HEK293 (cell line): ENCODE measurements at regions not wholly inside any gene's neighbourhood (a gene's known extent, or its start where the extent isn't known, plus 50 kb on each side); places are given as distances from the start of the nearest gene placed in this dataset.

Source experiments
- CTCF ChIA-PET: fragments of 350-600 bp; formaldehyde crosslinking; extraction: SDS; loops from one replicate; lab custom pipeline; 2021; ENCODE audit warnings: antibody characterized with exemption; lab: Yijun Ruan, JAX
- POLR2A ChIA-PET: fragments of 300-600 bp; formaldehyde crosslinking; extraction: SDS; loops from one replicate; lab custom pipeline; 2020; ENCODE audit warnings: antibody characterized with exemption, inconsistent platforms; lab: Yijun Ruan, JAX
- H3K27ac ChIP-seq: fragments of 200-500 bp; sonication (Bioruptor generic); 2 replicates; pipeline ENCODE4 v1.5.1; 2014; ENCODE audit warnings: low read depth, low read length, control low read depth, inconsistent platforms; ENCODE audit errors: extremely low read depth
- H3K36me3 ChIP-seq, 2 experiments: fragments of 200-500 bp in 1 of 2; sonication (Bioruptor generic) in 1 of 2; 1 replicate in 1 of 2; 2 replicates in 1 of 2; pipeline ENCODE4 v1.5.1; 2014 to 2017; ENCODE audit warnings: inconsistent platforms in 2 of 2, low read length in 2 of 2; ENCODE audit not compliant: control insufficient read depth in 2 of 2, insufficient read depth in 1 of 2
- H3K4me1 ChIP-seq: fragments of 200-500 bp; sonication (Bioruptor generic); 2 replicates; pipeline ENCODE4 v1.5.1; 2014; ENCODE audit warnings: mild to moderate bottlenecking, low read length, inconsistent platforms; ENCODE audit not compliant: control insufficient read depth, insufficient read depth
- H3K4me3 ChIP-seq: 2 replicates; pipeline ENCODE4 v1.5.1; 2011; ENCODE audit warnings: low read depth, mild to moderate bottlenecking, control low read depth, low read length, moderate library complexity
- H3K9me3 ChIP-seq: fragments of 200-500 bp; sonication (Bioruptor generic); 2 replicates; pipeline ENCODE4 v1.5.1; 2014; ENCODE audit warnings: low read depth, low read length, inconsistent platforms; ENCODE audit not compliant: control insufficient read depth, insufficient read depth
- ELK4 ChIP-seq: IDR thresholded peaks from 2 replicates; pipeline ENCODE4 v1.6.1; 2011; ENCODE audit warnings: mild to moderate bottlenecking, low read depth, low read length, borderline replicate concordance
- IKZF3 ChIP-seq: fragments of 450-650 bp; IDR thresholded peaks from 2 replicates; pipeline ENCODE4 v1.5.0; 2018; ENCODE audit warnings: missing biosample characterization, mild to moderate bottlenecking, missing genetic modification characterization, moderate library complexity
- KLF17 ChIP-seq: fragments of 450-650 bp; formaldehyde crosslinking; IDR thresholded peaks from 2 replicates; pipeline ENCODE4 v1.5.1; 2016; ENCODE audit warnings: missing biosample characterization, missing genetic modification characterization
- RBAK ChIP-seq: fragments of 450-650 bp; formaldehyde crosslinking; IDR thresholded peaks from 2 replicates; pipeline ENCODE4 v1.5.1; 2016; ENCODE audit warnings: missing biosample characterization, missing genetic modification characterization
- SCRT1 ChIP-seq: fragments of 450-650 bp; formaldehyde crosslinking; IDR thresholded peaks from 2 replicates; pipeline ENCODE4 v1.5.1; 2016; ENCODE audit warnings: missing biosample characterization, missing genetic modification characterization, borderline replicate concordance
- YY1 ChIP-seq: fragments of 450-650 bp; formaldehyde crosslinking; IDR thresholded peaks from 2 replicates; pipeline ENCODE4 v1.5.1; 2018; ENCODE audit warnings: missing biosample characterization, missing genetic modification characterization
- YY2 ChIP-seq: fragments of 450-650 bp; formaldehyde crosslinking; IDR thresholded peaks from 2 replicates; pipeline ENCODE4 v1.5.1; 2016; ENCODE audit warnings: missing biosample characterization, missing genetic modification characterization
- ZNF133 ChIP-seq: fragments of 450-650 bp; formaldehyde crosslinking; IDR thresholded peaks from 2 replicates; pipeline ENCODE4 v1.5.1; 2016; ENCODE audit warnings: missing biosample characterization, missing genetic modification characterization
- ZNF146 ChIP-seq: fragments of 450-650 bp; formaldehyde crosslinking; IDR thresholded peaks from 2 replicates; pipeline ENCODE4 v1.5.1; 2016; ENCODE audit warnings: missing biosample characterization, missing genetic modification characterization
- ZNF155 ChIP-seq: fragments of 450-650 bp; formaldehyde crosslinking; IDR thresholded peaks from 2 replicates; pipeline ENCODE4 v1.5.1; 2016; ENCODE audit warnings: missing biosample characterization, missing genetic modification characterization
- ZNF16 ChIP-seq: fragments of 450-650 bp; formaldehyde crosslinking; IDR thresholded peaks from 2 replicates; pipeline ENCODE4 v1.5.1; 2016; ENCODE audit warnings: low read depth, missing biosample characterization, missing genetic modification characterization
- ZNF184 ChIP-seq: fragments of 450-650 bp; IDR thresholded peaks from 2 replicates; pipeline ENCODE4 v1.5.1; 2018; ENCODE audit warnings: missing biosample characterization, mild to moderate bottlenecking, missing genetic modification characterization
- ZNF211 ChIP-seq: fragments of 450-650 bp; formaldehyde crosslinking; IDR thresholded peaks from 2 replicates; pipeline ENCODE4 v1.5.1; 2016; ENCODE audit warnings: low read depth, missing biosample characterization, missing genetic modification characterization
- ZNF26 ChIP-seq: fragments of 450-650 bp; formaldehyde crosslinking; IDR thresholded peaks from 2 replicates; pipeline ENCODE4 v1.5.1; 2016; ENCODE audit warnings: missing biosample characterization, missing genetic modification characterization
- ZNF302 ChIP-seq: fragments of 450-650 bp; formaldehyde crosslinking; IDR thresholded peaks from 2 replicates; pipeline ENCODE4 v1.5.1; 2016; ENCODE audit warnings: missing biosample characterization, missing genetic modification characterization, low read depth
- ZNF341 ChIP-seq: fragments of 450-650 bp; formaldehyde crosslinking; IDR thresholded peaks from 2 replicates; pipeline ENCODE4; 2016; ENCODE audit warnings: low read depth, missing biosample characterization, missing genetic modification characterization
- ZNF501 ChIP-seq: fragments of 450-650 bp; formaldehyde crosslinking; IDR thresholded peaks from 2 replicates; pipeline ENCODE4 v1.5.1; 2016; ENCODE audit warnings: missing biosample characterization, missing genetic modification characterization
- ZNF514 ChIP-seq: fragments of 450-650 bp; formaldehyde crosslinking; IDR thresholded peaks from 2 replicates; pipeline ENCODE4 v1.5.1; 2016; ENCODE audit warnings: missing biosample characterization, missing genetic modification characterization
- ZNF521 ChIP-seq: fragments of 450-650 bp; formaldehyde crosslinking; IDR thresholded peaks from 2 replicates; pipeline ENCODE4 v1.5.1; 2017; ENCODE audit warnings: missing biosample characterization, mild to moderate bottlenecking, missing genetic modification characterization
- ZNF571 ChIP-seq: fragments of 450-650 bp; formaldehyde crosslinking; IDR thresholded peaks from 2 replicates; pipeline ENCODE4 v1.5.0; 2017; ENCODE audit warnings: missing biosample characterization, missing genetic modification characterization
- ZNF610 ChIP-seq: fragments of 450-650 bp; formaldehyde crosslinking; IDR thresholded peaks from 2 replicates; pipeline ENCODE4 v1.5.1; 2016; ENCODE audit warnings: missing biosample characterization, missing genetic modification characterization, borderline replicate concordance
- ZNF777 ChIP-seq: fragments of 450-650 bp; formaldehyde crosslinking; IDR thresholded peaks from 2 replicates; pipeline ENCODE4 v1.5.1; 2017; ENCODE audit warnings: missing biosample characterization, missing genetic modification characterization, borderline replicate concordance
- ZNF792 ChIP-seq: fragments of 450-650 bp; formaldehyde crosslinking; IDR thresholded peaks from 2 replicates; pipeline ENCODE4 v1.5.1; 2016; ENCODE audit warnings: missing biosample characterization, missing genetic modification characterization
- ZSCAN16 ChIP-seq: fragments of 450-650 bp; formaldehyde crosslinking; IDR thresholded peaks from 2 replicates; pipeline ENCODE4 v1.5.1; 2016; ENCODE audit warnings: missing biosample characterization, missing genetic modification characterization
- ZSCAN23 ChIP-seq: fragments of 450-650 bp; formaldehyde crosslinking; IDR thresholded peaks from 2 replicates; pipeline ENCODE4 v1.5.1; 2016; ENCODE audit warnings: missing biosample characterization, missing genetic modification characterization
- TF ChIP-seq, protein P1 (sequence below): fragments of 450-650 bp; formaldehyde crosslinking; IDR thresholded peaks from 2 replicates; pipeline ENCODE4 v1.5.1; 2016; ENCODE audit warnings: missing biosample characterization, missing genetic modification characterization

- TF ChIP-seq ZNF777 (tag by site-specific recombination) = no peak
- TF ChIP-seq ZNF26 (tag by site-specific recombination) = no peak
- no peak for TF ChIP-seq ZNF302 (tag by site-specific recombination)
- no peak for TF ChIP-seq YY2 (tag by site-specific recombination)
- TF ChIP-seq YY1 (tag by site-specific recombination) = no peak
- no peak for TF ChIP-seq ZSCAN16
- no peak for TF ChIP-seq ZSCAN23
- TF ChIP-seq ZNF146 (tag by site-specific recombination) = no peak
- no peak for TF ChIP-seq ZNF501 (tag by site-specific recombination)
- TF ChIP-seq, all 188 proteins: peak for 0
- Histone ChIP-seq H3K27ac (no peak overlapping the region), H3K4me1 (no peaks in the 10 kb centered on the region), H3K9me3 (no peaks in the 10 kb centered on the region), H3K4me3 (no peak overlapping the region), H3K36me3 (no peaks in the 10 kb centered on the region)
- CTCF ChIA-PET = interaction anchor here (0.6 to 1.1 kb wide), 3 partner anchors 21 to 122 kb away, joined by 3 to 4 read pairs (median 3); no protein-coding TSS in a partner anchor
- POLR2A ChIA-PET = no interaction called here
These were observed 159.8 kb upstream of the HCRTR2 start for GRCh38 chr6:55014321-55015088.

DNA sequence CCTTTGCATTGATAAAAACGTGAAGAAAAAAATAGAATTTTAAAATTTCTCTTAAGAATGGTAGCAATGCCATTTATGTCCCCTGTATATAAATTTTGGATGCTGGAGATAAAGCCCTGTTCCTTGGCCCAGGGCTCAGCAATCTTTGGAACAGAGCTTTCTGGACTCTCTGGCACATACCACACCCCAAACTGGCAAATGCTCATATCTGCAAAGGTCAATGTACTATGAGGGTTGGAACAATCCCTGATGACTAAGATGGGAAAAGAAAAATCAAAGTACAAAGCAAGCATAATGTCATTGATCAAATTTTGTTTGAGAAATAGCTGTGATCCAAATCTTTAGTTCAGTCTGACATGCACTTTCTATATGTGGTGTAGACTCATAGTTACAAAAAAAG is 158.1 kb upstream of the HCRTR2 start:
- CTCF ChIA-PET = interaction anchor here (0.6 kb wide), 1 partner anchor 28 kb away, joined by 4 read pairs; no protein-coding TSS in a partner anchor
- POLR2A ChIA-PET = no interaction called here
- H3K4me1 ChIP-seq = no peaks in the 10 kb centered on the region
- H3K4me3 ChIP-seq = no peak overlapping the region
- H3K9me3 ChIP-seq = no peaks in the 10 kb centered on the region
- TF ChIP-seq ZNF521 (tag by site-specific recombination) (no peak), IKZF3 (tag by site-specific recombination) (no peak), ZNF610 (tag by site-specific recombination) (no peak), ZNF155 (tag by site-specific recombination) (no peak), ZNF792 (tag by site-specific recombination) (no peak), ZNF26 (tag by site-specific recombination) (no peak), SCRT1 (tag by site-specific recombination) (no peak), ZNF133 (tag by site-specific recombination) (no peak), KLF17 (tag by site-specific recombination) (no peak), ZNF514 (tag by site-specific recombination) (no peak), ZNF211 (tag by site-specific recombination) (no peak), ZNF571 (tag by site-specific recombination) (no peak), ZNF341 (no peak), RBAK (tag by site-specific recombination) (no peak), ZNF16 (tag by site-specific recombination) (no peak), ELK4 (no peak), ZNF184 (tag by site-specific recombination) (no peak)
- TF ChIP-seq, protein P1, sequence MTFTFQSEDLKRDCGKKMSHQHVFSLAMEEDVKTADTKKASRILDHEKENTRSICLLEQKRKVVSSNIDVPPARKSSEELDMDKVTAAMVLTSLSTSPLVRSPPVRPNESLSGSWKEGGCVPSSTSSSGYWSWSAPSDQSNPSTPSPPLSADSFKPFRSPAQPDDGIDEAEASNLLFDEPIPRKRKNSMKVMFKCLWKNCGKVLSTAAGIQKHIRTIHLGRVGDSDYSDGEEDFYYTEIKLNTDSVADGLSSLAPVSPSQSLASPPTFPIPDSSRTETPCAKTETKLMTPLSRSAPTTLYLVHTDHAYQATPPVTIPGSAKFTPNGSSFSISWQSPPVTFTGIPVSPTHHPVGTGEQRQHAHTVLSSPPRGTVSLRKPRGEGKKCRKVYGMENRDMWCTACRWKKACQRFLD (tag by site-specific recombination) = no peak
- no peak overlapping the region for H3K27ac ChIP-seq
- H3K36me3 ChIP-seq = no peaks in the 10 kb centered on the region
